H1 (cell line): ENCODE measurements at regions not wholly inside any gene's neighbourhood (a gene's known extent, or its start where the extent isn't known, plus 50 kb on each side); places are given as distances from the start of the nearest gene placed in this dataset.

Experiments used
- CTCF ChIA-PET: fragments of 300-600 bp; sonication (Branson Sonifier 250); formaldehyde crosslinking; loops from one replicate; lab custom pipeline; 2021; ENCODE audit not compliant: partially characterized antibody; lab: Charles Lee
- POLR2A ChIA-PET: fragments of 300-600 bp; sonication (Branson Sonifier 250); formaldehyde crosslinking; loops from one replicate; lab custom pipeline; 2021; ENCODE audit warnings: inconsistent platforms; ENCODE audit not compliant: partially characterized antibody; lab: Charles Lee
- DNase-seq, 2 experiments: peaks; one replicate each; pipeline versions ENCODE4 v3.0.0 to v3.0.0-alpha.2; 2010 to 2022; ENCODE audit warnings: low spot score in 2 of 2, low read depth in 1 of 2, mixed read lengths in 1 of 2
- FAIRE-seq: peaks from 2 replicates; lab custom pipeline; 2011; peaks lifted over from hg19 to GRCh38; lab: Jason Lieb, UNC
- H2AFZ ChIP-seq: 2 replicates; pipeline ENCODE4 v1.8.1; 2012; ENCODE audit warnings: low read length, inconsistent platforms
- H2AK5ac ChIP-seq: 2 replicates; pipeline ENCODE4 v1.6.1; 2013; ENCODE audit warnings: low read depth, low read length
- H2BK120ac ChIP-seq: replicated peaks from 2 replicates; pipeline ENCODE3; 2013; ENCODE audit warnings: low read depth, low read length, inconsistent platforms
- H2BK12ac ChIP-seq: 2 replicates; pipeline ENCODE4 v1.6.1; 2013; ENCODE audit warnings: low read depth, low read length
- H2BK15ac ChIP-seq: 2 replicates; pipeline ENCODE4 v1.6.1; 2013; ENCODE audit warnings: low read length
- H2BK20ac ChIP-seq: 2 replicates; pipeline ENCODE4 v1.6.1; 2013; ENCODE audit warnings: low read length
- H2BK5ac ChIP-seq: 2 replicates; pipeline ENCODE4 v1.6.1; 2013; ENCODE audit warnings: low read depth, low read length
- H3K14ac ChIP-seq: 2 replicates; pipeline ENCODE4 v1.6.1; 2013; ENCODE audit warnings: inconsistent platforms; ENCODE audit not compliant: insufficient read length
- H3K18ac ChIP-seq: 2 replicates; pipeline ENCODE4 v1.6.1; 2013; ENCODE audit warnings: low read length; ENCODE audit errors: extremely low read depth
- H3K23ac ChIP-seq: 2 replicates; pipeline ENCODE4 v1.6.1; 2013; ENCODE audit warnings: inconsistent platforms; ENCODE audit not compliant: insufficient read length
- H3K23me2 ChIP-seq: 2 replicates; pipeline ENCODE4 v1.6.1; 2013; ENCODE audit warnings: low read depth, low read length
- H3K27ac ChIP-seq: 2 replicates; pipeline ENCODE4 v1.6.1; 2011; ENCODE audit warnings: low read depth, low read length, inconsistent platforms
- H3K27me3 ChIP-seq, 4 experiments: replicated peaks in 1 of 4; 1 replicate in 1 of 4; 2 replicates in 3 of 4; pipeline versions ENCODE4 v1.6.1 to v1.8.1; 2011 to 2013; ENCODE audit warnings: low read length in 3 of 4, mild to moderate bottlenecking in 3 of 4, inconsistent platforms in 2 of 4, mixed read lengths in 2 of 4, moderate library complexity in 1 of 4; ENCODE audit not compliant: control insufficient read depth in 3 of 4, insufficient read depth in 3 of 4; ENCODE audit errors: extremely low read depth in 1 of 4
- H3K36me3 ChIP-seq, 4 experiments: 2 replicates each; pipeline versions ENCODE4 v1.6.1 to v1.8.1; 2011 to 2013; ENCODE audit warnings: mild to moderate bottlenecking in 4 of 4, low read length in 3 of 4, moderate library complexity in 2 of 4, control low read depth in 1 of 4, inconsistent platforms in 1 of 4; ENCODE audit not compliant: insufficient read depth in 4 of 4, control insufficient read depth in 2 of 4
- H3K4ac ChIP-seq: replicated peaks from 2 replicates; pipeline ENCODE3; 2013; ENCODE audit warnings: low read length, low read depth, mixed read lengths, inconsistent platforms; ENCODE audit not compliant: insufficient read length
- H3K4me1 ChIP-seq, 4 experiments: replicated peaks in 1 of 4; 1 replicate in 1 of 4; 2 replicates in 3 of 4; pipeline versions ENCODE4 v1.6.1 to v1.8.1; 2011 to 2013; ENCODE audit warnings: low read length in 3 of 4, inconsistent platforms in 2 of 4, mixed read lengths in 1 of 4; ENCODE audit not compliant: insufficient read depth in 4 of 4, control insufficient read depth in 3 of 4
- H3K4me2 ChIP-seq, 2 experiments: 2 replicates each; pipeline versions ENCODE4 v1.6.1 to v1.8.1; 2011 to 2013; ENCODE audit warnings: low read depth in 2 of 2, low read length in 2 of 2, control low read depth in 1 of 2, inconsistent platforms in 1 of 2, mild to moderate bottlenecking in 1 of 2; ENCODE audit not compliant: insufficient read depth in 1 of 2
- H3K4me3 ChIP-seq, 4 experiments: fragments of 200-600, 300-600 bp in 1 of 4; sonication (generic), shearing (Covaris generic), sonication (Bioruptor Twin) in 1 of 4; 2 replicates each; pipeline versions ENCODE4 v1.5.1 to v1.8.1; 2011 to 2016; ENCODE audit warnings: low read length in 4 of 4, low read depth in 3 of 4, control low read depth in 2 of 4, inconsistent platforms in 2 of 4, mild to moderate bottlenecking in 2 of 4, mixed read lengths in 1 of 4, moderate library complexity in 1 of 4; ENCODE audit not compliant: insufficient read depth in 2 of 4; ENCODE audit errors: extremely low read depth in 1 of 4
- H3K56ac ChIP-seq: replicated peaks from 2 replicates; pipeline ENCODE3; 2013; ENCODE audit warnings: low read depth, mild to moderate bottlenecking, mixed read lengths, low read length, inconsistent platforms; ENCODE audit not compliant: insufficient read length
- H3K79me1 ChIP-seq: 2 replicates; pipeline ENCODE4 v1.6.1; 2013; ENCODE audit warnings: low read depth, low read length, control low read depth
- H3K79me2 ChIP-seq, 2 experiments: 2 replicates each; pipeline versions ENCODE4 v1.6.1 to v1.8.1; 2012 to 2013; ENCODE audit warnings: low read length in 2 of 2, mild to moderate bottlenecking in 2 of 2, inconsistent platforms in 1 of 2; ENCODE audit not compliant: insufficient read depth in 2 of 2, control insufficient read depth in 1 of 2
- H3K9ac ChIP-seq, 4 experiments: replicated peaks in 1 of 4; 1 replicate in 1 of 4; 2 replicates in 3 of 4; pipeline versions ENCODE4 v1.6.1 to v1.8.1; 2011 to 2013; ENCODE audit warnings: low read depth in 3 of 4, low read length in 3 of 4, control low read depth in 2 of 4, mild to moderate bottlenecking in 2 of 4, moderate library complexity in 2 of 4, inconsistent platforms in 1 of 4; ENCODE audit errors: extremely low read depth in 1 of 4
- H3K9me3 ChIP-seq, 2 experiments: 2 replicates each; pipeline versions ENCODE4 v1.6.1 to v1.8.1; 2012 to 2013; ENCODE audit warnings: mild to moderate bottlenecking in 2 of 2, moderate library complexity in 2 of 2, control low read depth in 1 of 2, inconsistent platforms in 1 of 2, low read depth in 1 of 2, low read length in 1 of 2, mixed read lengths in 1 of 2; ENCODE audit not compliant: insufficient read depth in 2 of 2
- H4K20me1 ChIP-seq, 2 experiments: replicated peaks in 1 of 2; 2 replicates each; pipeline versions ENCODE3 to v1.8.1; 2011 to 2013; ENCODE audit warnings: inconsistent platforms in 2 of 2, low read length in 2 of 2, mild to moderate bottlenecking in 1 of 2; ENCODE audit not compliant: insufficient read depth in 2 of 2, control insufficient read depth in 1 of 2
- H4K5ac ChIP-seq: 2 replicates; pipeline ENCODE4 v1.6.1; 2013; ENCODE audit warnings: low read length, low read depth, mixed read lengths, inconsistent platforms; ENCODE audit not compliant: insufficient read length
- H4K8ac ChIP-seq: 2 replicates; pipeline ENCODE4 v1.8.0; 2013; ENCODE audit warnings: mild to moderate bottlenecking, moderate library complexity, low read length, inconsistent platforms; ENCODE audit not compliant: insufficient read depth; ENCODE audit errors: extremely low read depth
- H4K91ac ChIP-seq: replicated peaks from 2 replicates; pipeline ENCODE3; 2013; ENCODE audit warnings: low read length, mixed read lengths, inconsistent platforms; ENCODE audit not compliant: insufficient read length
- ASH2L ChIP-seq: fragments of 200-600, 300-600 bp; sonication (generic); IDR thresholded peaks from one replicate; pipeline ENCODE4 v1.7.1; 2017; ENCODE audit warnings: low read length
- ATF3 ChIP-seq: IDR thresholded peaks from 2 replicates; pipeline ENCODE4 v1.6.1; 2011; ENCODE audit warnings: low read depth, mild to moderate bottlenecking, low read length; ENCODE audit not compliant: insufficient read depth
- CTCF ChIP-seq, 3 experiments: IDR thresholded peaks; 1 replicate in 2 of 3; 2 replicates in 1 of 3; pipeline versions ENCODE4 v1.5.1 to v1.6.1; 2011; ENCODE audit warnings: low read length in 3 of 3, mild to moderate bottlenecking in 3 of 3, inconsistent platforms in 2 of 3, low read depth in 1 of 3, moderate library complexity in 1 of 3; ENCODE audit not compliant: insufficient read depth in 1 of 3; ENCODE audit errors: control extremely low read depth in 1 of 3
- E2F6 ChIP-seq: IDR thresholded peaks from 2 replicates; pipeline ENCODE4 v1.6.1; 2012; ENCODE audit warnings: inconsistent platforms
- EGR1 ChIP-seq: IDR thresholded peaks from 2 replicates; pipeline ENCODE4 v1.6.1; 2011; ENCODE audit warnings: low read depth, low read length, borderline replicate concordance
- KDM5A ChIP-seq: fragments of 200-600 bp; IDR thresholded peaks from 2 replicates; pipeline ENCODE4 v1.7.1; 2012; ENCODE audit warnings: mild to moderate bottlenecking, low read length, inconsistent platforms, mixed read lengths
- MAFK ChIP-seq: IDR thresholded peaks from 2 replicates; pipeline ENCODE4 v1.6.1; 2012; ENCODE audit warnings: low read depth, mild to moderate bottlenecking, improper control_type of control experiment, low read length
- NRF1 ChIP-seq: IDR thresholded peaks from 2 replicates; pipeline ENCODE4 v1.6.1; 2011; ENCODE audit warnings: mild to moderate bottlenecking, low read depth, low read length, improper control_type of control experiment
- SAP30 ChIP-seq: fragments of 300-600 bp; sonication (generic); IDR thresholded peaks from 2 replicates; pipeline ENCODE4 v1.7.1; 2012; ENCODE audit warnings: low read length, moderate library complexity, mild to moderate bottlenecking, inconsistent platforms; ENCODE audit not compliant: insufficient read depth, insufficient replicate concordance
- SIN3A ChIP-seq, 2 experiments: IDR thresholded peaks in 1 of 2; conservative IDR thresholded peaks in 1 of 2; 2 replicates each; pipeline ENCODE4 v1.6.1; 2011 to 2012; ENCODE audit warnings: low read length in 2 of 2, improper control_type of control experiment in 1 of 2, low read depth in 1 of 2, mild to moderate bottlenecking in 1 of 2
- TAF7 ChIP-seq: optimal IDR thresholded peaks from 2 replicates; pipeline ENCODE3; 2011; ENCODE audit warnings: low read depth, mild to moderate bottlenecking, inconsistent platforms, low read length, moderate library complexity, borderline replicate concordance
- WGBS, 2 experiments: shearing (Covaris generic) in 1 of 2; methylation state at CpG; one replicate each; pipeline versions ENCODE4 v1.1.6 to v1.1.7; 2013 to 2015; ENCODE audit warnings: low lambda C conversion rate in 2 of 2, mixed read lengths in 2 of 2, inconsistent platforms in 1 of 2, low coverage in 1 of 2, missing lambda C conversion rate in 1 of 2; ENCODE audit not compliant: insufficient replicate concordance in 2 of 2, insufficient coverage in 1 of 2, insufficient read length in 1 of 2; ENCODE audit errors: extremely low coverage in 1 of 2, missing lambda C conversion rate in 1 of 2; 5-methylcytosine and 5-hydroxymethylcytosine counted together

GRCh38 chr5:117333011-117333410 is 758.4 kb upstream of the SEMA6A start:
- H2BK5ac ChIP-seq, result no peak overlapping the region
- H4K91ac ChIP-seq, result no peak overlapping the region
- ChIA-PET CTCF (no interaction called here), POLR2A (no interaction called here)
- H3K18ac ChIP-seq, result no peak overlapping the region
- no peak overlapping the region for H2BK12ac ChIP-seq
- no peak overlapping the region for H3K4me2 ChIP-seq
- H3K56ac ChIP-seq, result no peak overlapping the region
- no peaks in the 10 kb centered on the region for H3K27me3 ChIP-seq
- H2BK120ac ChIP-seq, result no peak overlapping the region
- H2AFZ ChIP-seq, result no peak overlapping the region
- no peak overlapping the region for H2BK20ac ChIP-seq
- H4K8ac ChIP-seq, result no peak overlapping the region
- H3K4me1 ChIP-seq, result no peaks in the 10 kb centered on the region
- no peak overlapping the region for H4K5ac ChIP-seq
- no peak overlapping the region for H2AK5ac ChIP-seq
- H3K36me3 ChIP-seq, result no peaks in the 10 kb centered on the region
- no peak for DNase-seq
- no peaks in the 10 kb centered on the region for H4K20me1 ChIP-seq
- WGBS, 2 experiments, result 100% methylated on average over 3 of the region's 3 CpGs; no CpG with 5 or more reads in 1 of the 2 experiments
- no peak for FAIRE-seq
- H3K23ac ChIP-seq, result no peak overlapping the region
- H3K9me3 ChIP-seq, result peaks cover 0 to 6% of the 10 kb centered on the region in 2 experiments; a peak in 1 of 4 replicates
- H2BK15ac ChIP-seq, result no peak overlapping the region
- no peak overlapping the region for H3K27ac ChIP-seq
- no peaks in the 10 kb centered on the region for H3K23me2 ChIP-seq
- H3K9ac ChIP-seq, result no peak overlapping the region
- H3K79me1 ChIP-seq, result no peaks in the 10 kb centered on the region
- no peaks in the 10 kb centered on the region for H3K79me2 ChIP-seq
- H3K4me3 ChIP-seq, result no peak overlapping the region
- no peak overlapping the region for H3K4ac ChIP-seq
- no peak overlapping the region for H3K14ac ChIP-seq
- TF ChIP-seq ASH2L (no peak), KDM5A (no peak), E2F6 (no peak), CTCF (IDR thresholded peaks at IDR 0.05; ENCODE audit: control extremely low read depth in 1 of 3, insufficient read depth in 1 of 3, low read depth in 1 of 3, low read length in 3 of 3) (no peak), SAP30 (no peak), SIN3A (conservative IDR thresholded peaks at IDR 0.05 in 1 of 2, IDR thresholded peaks at IDR 0.05 in 1 of 2; ENCODE audit: low read depth in 1 of 2, low read length in 2 of 2) (no peak), MAFK (no peak), EGR1 (no peak), NRF1 (no peak), TAF7 (no peak), ATF3 (no peak)
